Natural killer cell (primary cell): ENCODE measurements at regions not wholly inside any gene's neighbourhood (a gene's known extent, or its start where the extent isn't known, plus 50 kb on each side); places are given as distances from the start of the nearest gene placed in this dataset.

Experiments
- ATAC-seq, 3 donors: fragments of 150-1000 bp in 2 of 3; fragments of 200-7000 bp in 1 of 3; cut with Tn5 transposase; 1 replicate in 1 of 3; 2 replicates in 2 of 3; pipeline ENCODE4 v1.10.0; 2021; ENCODE audit warnings: mild to moderate bottlenecking in 2 of 3, moderate library complexity in 2 of 3
- DNase-seq, 2 donors: peaks; one replicate each; pipeline versions ENCODE4 v3.0.0 to v3.0.0-alpha.2; 2013 to 2021; ENCODE audit warnings: mixed read lengths in 1 of 2
- H3K27ac ChIP-seq: one replicate; pipeline ENCODE4 v1.5.1; 2013; ENCODE audit warnings: mild to moderate bottlenecking, low read length
- H3K27me3 ChIP-seq: one replicate; pipeline ENCODE4 v1.6.1; 2013; ENCODE audit warnings: low read length; ENCODE audit not compliant: control insufficient read depth, insufficient read depth
- H3K36me3 ChIP-seq: one replicate; pipeline ENCODE4 v1.6.1; 2013; ENCODE audit warnings: low read length; ENCODE audit not compliant: control insufficient read depth, insufficient read depth
- H3K4me1 ChIP-seq: one replicate; pipeline ENCODE4 v1.6.1; 2013; ENCODE audit warnings: low read length; ENCODE audit not compliant: control insufficient read depth, insufficient read depth
- H3K4me3 ChIP-seq: one replicate; pipeline ENCODE4 v1.5.1; 2013; ENCODE audit warnings: low read length
- H3K9me3 ChIP-seq: one replicate; pipeline ENCODE4 v1.6.1; 2013; ENCODE audit warnings: low read length; ENCODE audit not compliant: control insufficient read depth, insufficient read depth
- H3K27ac Mint-ChIP-seq, 2 donors: one replicate each; pipeline ENCODE4 v1.8.0; 2022; ENCODE audit warnings: mild to moderate bottlenecking in 2 of 2, mixed read lengths in 2 of 2, moderate library complexity in 1 of 2
- H3K27me3 Mint-ChIP-seq, 2 donors: one replicate each; pipeline ENCODE4 v1.8.0; 2022; ENCODE audit warnings: low read depth in 2 of 2, mixed read lengths in 2 of 2
- H3K36me3 Mint-ChIP-seq: one replicate; pipeline ENCODE4 v1.8.0; 2022; ENCODE audit warnings: mixed read lengths
- H3K4me1 Mint-ChIP-seq, 2 donors: one replicate each; pipeline ENCODE4 v1.8.0; 2022; ENCODE audit warnings: mixed read lengths in 2 of 2
- H3K4me3 Mint-ChIP-seq: one replicate; pipeline ENCODE4 v1.8.0; 2022; ENCODE audit warnings: mild to moderate bottlenecking, moderate library complexity, mixed read lengths
- H3K9me3 Mint-ChIP-seq, 2 donors: one replicate each; pipeline ENCODE4 v1.8.0; 2022; ENCODE audit warnings: mixed read lengths in 2 of 2
- CTCF ChIP-seq: fragments of 200-600 bp; IDR thresholded peaks from one replicate; pipeline ENCODE4 v1.8.0; 2022; ENCODE audit warnings: antibody characterized with exemption
- WGBS: methylation state at CpG from one replicate; pipeline ENCODE4 v1.1.7; 2013; ENCODE audit warnings: missing lambda C conversion rate; ENCODE audit not compliant: insufficient coverage; 5-methylcytosine and 5-hydroxymethylcytosine counted together
- intact Hi-C: fragments of 100-400 bp; cut with micrococcal nuclease; formaldehyde crosslinking; loops from one replicate; pipeline ENCODE4 v1.14.2; 2022

DNA sequence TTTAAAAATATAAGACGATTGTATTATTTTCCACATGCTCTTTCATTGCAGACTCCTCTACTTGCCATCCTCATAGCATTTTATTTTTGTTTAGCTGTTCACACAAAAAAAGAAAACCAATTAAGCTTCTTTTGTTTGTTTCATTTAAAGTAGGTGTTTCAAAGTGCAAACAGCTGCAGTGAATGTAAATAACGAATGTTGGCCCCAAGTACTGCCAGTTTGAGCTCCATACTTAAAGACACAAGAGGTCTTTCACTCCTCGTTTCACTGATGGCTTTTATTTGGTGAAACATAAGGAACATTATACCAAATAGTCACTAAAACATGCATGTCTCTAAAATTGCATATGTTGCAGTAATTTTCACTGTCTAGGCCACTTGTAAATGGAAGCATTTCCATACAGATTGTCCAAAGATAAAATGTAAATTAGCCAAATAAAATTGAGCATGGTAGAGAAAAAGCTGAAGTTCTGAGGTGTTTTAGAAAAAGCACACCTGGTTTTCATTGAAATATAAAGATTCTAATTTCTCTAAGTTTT, 253.4 kb downstream of the TMX3 start:
- Histone ChIP-seq H3K27me3 (no peaks in the 10 kb centered on the region), H3K27ac (no peak overlapping the region), H3K36me3 (no peaks in the 10 kb centered on the region), H3K9me3 (no peaks in the 10 kb centered on the region), H3K4me1 (no peaks in the 10 kb centered on the region), H3K4me3 (no peak overlapping the region)
- Mint-ChIP-seq H3K9me3 (peaks cover 3 to 5% of the 10 kb centered on the region in 2 donors), H3K27ac (no peak overlapping the region), H3K4me3 (no peak overlapping the region), H3K4me1 (no peaks in the 10 kb centered on the region), H3K27me3 (no peaks in the 10 kb centered on the region), H3K36me3 (no peaks in the 10 kb centered on the region)
- intact Hi-C loops: no loop called here
- ATAC-seq (no peak), DNase-seq (no peak)
- no peak for TF ChIP-seq CTCF
- 46% methylated on average over 2 of the region's 3 CpGs for WGBS

DNA sequence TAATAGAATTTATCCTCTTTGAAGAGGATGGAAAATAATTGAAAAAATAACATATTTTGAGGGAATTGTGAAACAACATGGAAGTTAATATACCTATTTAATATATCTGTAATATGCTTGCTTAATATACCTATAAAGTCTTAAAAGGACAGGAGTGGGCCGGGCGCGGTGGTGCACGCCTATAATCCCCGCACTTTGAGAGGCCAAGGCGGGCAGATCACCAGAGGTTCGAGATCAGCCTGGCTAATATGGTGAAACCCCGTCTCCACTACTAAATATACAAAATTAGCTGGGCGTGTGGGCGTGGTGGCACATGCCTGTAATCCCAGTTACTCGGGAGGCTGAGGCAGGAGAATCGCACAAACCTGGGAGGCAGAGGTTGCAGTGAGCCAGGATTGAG, 254.9 kb downstream of the TMX3 start:
- peaks cover 3 to 6% of the 10 kb centered on the region in 2 donors for H3K9me3 Mint-ChIP-seq
- H3K4me1 Mint-ChIP-seq: no peaks in the 10 kb centered on the region
- no peak overlapping the region for H3K27ac ChIP-seq
- H3K9me3 ChIP-seq: no peaks in the 10 kb centered on the region
- no peaks in the 10 kb centered on the region for H3K27me3 Mint-ChIP-seq
- DNase-seq (no peak), ATAC-seq (no peak)
- H3K27me3 ChIP-seq: no peaks in the 10 kb centered on the region
- intact Hi-C loops: no loop called here
- H3K4me3 ChIP-seq: no peak overlapping the region
- H3K27ac Mint-ChIP-seq: no peak overlapping the region
- WGBS: 90% methylated on average over 12 of the region's 12 CpGs
- no peaks in the 10 kb centered on the region for H3K36me3 ChIP-seq
- H3K4me1 ChIP-seq: no peaks in the 10 kb centered on the region
- no peak overlapping the region for H3K4me3 Mint-ChIP-seq
- H3K36me3 Mint-ChIP-seq: no peaks in the 10 kb centered on the region
- TF ChIP-seq CTCF: no peak

GRCh38 chr18:68456985-68457384, 257.9 kb downstream of the TMX3 start:
- intact Hi-C loops: no loop called here
- Histone ChIP-seq H3K27me3 (no peaks in the 10 kb centered on the region), H3K36me3 (no peaks in the 10 kb centered on the region), H3K4me1 (no peaks in the 10 kb centered on the region), H3K9me3 (no peaks in the 10 kb centered on the region), H3K27ac (no peak overlapping the region), H3K4me3 (no peak overlapping the region)
- peaks cover 3 to 6% of the 10 kb centered on the region in 2 donors for H3K9me3 Mint-ChIP-seq
- no peak overlapping the region for H3K4me3 Mint-ChIP-seq
- no peak overlapping the region for H3K27ac Mint-ChIP-seq
- no peak for DNase-seq
- WGBS: 92% methylated on average over 3 of the region's 4 CpGs
- ATAC-seq: no peak
- no peaks in the 10 kb centered on the region for H3K4me1 Mint-ChIP-seq
- no peaks in the 10 kb centered on the region for H3K36me3 Mint-ChIP-seq
- H3K27me3 Mint-ChIP-seq: no peaks in the 10 kb centered on the region
- TF ChIP-seq CTCF: no peak

DNA sequence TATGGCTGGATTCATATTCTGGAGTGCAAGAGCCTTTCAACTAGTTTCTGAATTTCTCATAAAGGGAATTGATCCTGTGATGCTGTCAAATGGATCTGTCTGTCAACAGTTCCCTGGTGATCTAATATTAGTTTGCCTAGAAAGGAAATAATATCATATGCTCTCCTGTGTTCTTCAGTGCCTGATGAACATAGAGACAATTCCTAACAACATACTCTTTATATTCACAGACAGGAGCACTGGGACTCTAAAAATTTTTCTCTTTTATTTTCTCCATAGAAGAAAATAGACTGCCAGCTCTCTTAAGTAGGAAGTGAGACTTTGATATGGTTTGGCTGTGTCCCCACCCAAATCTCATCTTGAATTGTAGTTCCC, 259.7 kb downstream of the TMX3 start:
- no peak overlapping the region for H3K4me3 Mint-ChIP-seq
- no peak overlapping the region for H3K4me3 ChIP-seq
- H3K36me3 ChIP-seq: no peaks in the 10 kb centered on the region
- H3K27ac Mint-ChIP-seq: no peak overlapping the region
- intact Hi-C loops: no loop called here
- ATAC-seq: no peak
- H3K4me1 Mint-ChIP-seq: no peaks in the 10 kb centered on the region
- no peak for TF ChIP-seq CTCF
- H3K27me3 ChIP-seq: no peaks in the 10 kb centered on the region
- no peak overlapping the region for H3K27ac ChIP-seq
- peaks cover 6 to 9% of the 10 kb centered on the region in 2 donors for H3K9me3 Mint-ChIP-seq
- no peak for DNase-seq
- H3K36me3 Mint-ChIP-seq: no peaks in the 10 kb centered on the region
- no peaks in the 10 kb centered on the region for H3K9me3 ChIP-seq
- H3K4me1 ChIP-seq: no peaks in the 10 kb centered on the region
- H3K27me3 Mint-ChIP-seq: no peaks in the 10 kb centered on the region
